ENCODE measurements at regions not wholly inside any gene's neighbourhood (a gene's known extent, or its start where the extent isn't known, plus 50 kb on each side); places are given as distances from the start of the nearest gene placed in this dataset. TPM values are rescaled to one million over a fixed set of nuclear protein-coding genes. Genes with fewer than 3 reads are reported as not detected.

DNA sequence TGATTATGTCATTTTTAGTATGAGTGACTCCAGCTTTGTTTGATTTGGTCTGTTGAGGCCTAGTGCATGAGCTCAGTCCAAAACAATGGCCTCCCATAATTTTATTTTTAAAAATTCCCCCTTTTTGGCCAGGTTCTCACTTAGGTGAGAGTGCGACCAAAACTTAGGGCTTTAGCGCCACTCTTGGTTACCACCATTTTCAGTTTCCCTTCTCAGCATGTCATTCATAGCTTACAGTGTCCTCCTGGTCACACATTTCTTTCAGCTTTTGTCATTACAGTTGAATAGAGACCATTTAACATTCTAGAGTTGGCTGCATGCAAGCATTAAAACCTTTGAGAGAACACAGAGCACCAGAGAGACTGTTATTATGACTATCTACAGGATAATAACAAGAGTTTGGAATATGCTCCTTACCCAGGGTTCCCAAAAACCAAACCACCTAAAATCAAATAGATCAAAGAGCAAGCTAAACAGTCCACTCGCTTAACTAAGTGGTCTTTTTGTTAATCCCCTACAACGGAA is 85.4 kb downstream of the TLR5 start:
- TF ChIP-seq ZNF384 (IDR thresholded peaks at IDR 0.05; ENCODE audit: low read depth, low read length), result no peak
- TF ChIP-seq, protein P1, sequence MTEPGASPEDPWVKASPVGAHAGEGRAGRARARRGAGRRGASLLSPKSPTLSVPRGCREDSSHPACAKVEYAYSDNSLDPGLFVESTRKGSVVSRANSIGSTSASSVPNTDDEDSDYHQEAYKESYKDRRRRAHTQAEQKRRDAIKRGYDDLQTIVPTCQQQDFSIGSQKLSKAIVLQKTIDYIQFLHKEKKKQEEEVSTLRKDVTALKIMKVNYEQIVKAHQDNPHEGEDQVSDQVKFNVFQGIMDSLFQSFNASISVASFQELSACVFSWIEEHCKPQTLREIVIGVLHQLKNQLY (CRISPR knock-in tag; conservative IDR thresholded peaks at IDR 0.05), result no peak
- no peak for TF ChIP-seq ZNF124 (CRISPR knock-in tag; IDR thresholded peaks at IDR 0.05)
- TF ChIP-seq ZFX (CRISPR knock-in tag; IDR thresholded peaks at IDR 0.05), result no peak
- no peak for TF ChIP-seq TBL1XR1 (IDR thresholded peaks at IDR 0.05; ENCODE audit: low read length in 2 of 2)
- no peak for TF ChIP-seq U2AF1 (optimal IDR thresholded peaks at IDR 0.05; ENCODE audit: low read depth, low read length)
- TF ChIP-seq MEIS2 (IDR thresholded peaks at IDR 0.05; ENCODE audit: partially characterized antibody), result no peak
- TF ChIP-seq BACH1 (tag; IDR thresholded peaks at IDR 0.05), result no peak
- TF ChIP-seq RAD51 (IDR thresholded peaks at IDR 0.05; ENCODE audit: borderline replicate concordance, low read depth), result no peak
- TF ChIP-seq ZNF232 (CRISPR knock-in tag; IDR thresholded peaks at IDR 0.05), result no peak
- peaks cover 7 to 15% of the 10 kb centered on the region in 2 experiments; a peak in 3 of 5 replicates for H3K27me3 ChIP-seq (ENCODE audit: control insufficient read depth in 2 of 2, insufficient read depth in 2 of 2, low read length in 2 of 2)
- H3K9me3 ChIP-seq (replicated peaks; ENCODE audit: control insufficient read depth, insufficient read depth, low read depth, low read length), result no peaks in the 10 kb centered on the region
- H3K4me1 ChIP-seq (replicated peaks in 1 of 2; ENCODE audit: control insufficient read depth in 2 of 2, insufficient read depth in 2 of 2, low read length in 2 of 2), result no peaks in the 10 kb centered on the region
- intact Hi-C loops (cut with micrococcal nuclease), result no loop called here
- ATAC-seq, result no peak
- ChIA-PET POLR2A (no interaction called here), CTCF (ENCODE audit: low intra/inter-chr PET ratio) (no interaction called here)
- BruUV-seq (replicated peaks), result no TSS peak
- H3K9ac ChIP-seq (ENCODE audit: insufficient read depth in 1 of 2, low read depth in 2 of 2, low read length in 2 of 2), result no peak overlapping the region
- FAIRE-seq, result no peak
- no peak overlapping the region for H2AFZ ChIP-seq (ENCODE audit: low read depth, low read length)
- no peak overlapping the region for H3K4me2 ChIP-seq (ENCODE audit: insufficient read depth, low read length)
- H3K79me2 ChIP-seq (ENCODE audit: control insufficient read depth, insufficient read depth, low read length), result no peaks in the 10 kb centered on the region
- H3K36me3 ChIP-seq (ENCODE audit: control insufficient read depth, insufficient read depth, low read length), result no peaks in the 10 kb centered on the region
- H3K4me3 ChIP-seq, result no peak overlapping the region
- DNase-seq (ENCODE audit: extremely low read depth in 1 of 4, low spot score in 3 of 4), result no peak
- H3K9me1 ChIP-seq (ENCODE audit: control insufficient read depth, insufficient read depth, low read length), result no peaks in the 10 kb centered on the region
- in situ Hi-C loops (cut with MboI), result no loop called here
- 3% methylated on average over 4 of the region's 4 CpGs for WGBS (ENCODE audit: insufficient coverage, low coverage, missing lambda C conversion rate)
- H3K27ac ChIP-seq (ENCODE audit: extremely low read depth, low read depth, low read length), result no peak overlapping the region
- H4K20me1 ChIP-seq (replicated peaks; ENCODE audit: control insufficient read depth, insufficient read depth, low read length), result no peaks in the 10 kb centered on the region

Small RNA genes lying in the stretch of these regions (small RNA-seq; reads per million reads assigned to genes)
- gene NDUFB1P2, result not detected
